ENCODE measurements at regions not wholly inside any gene's neighbourhood (a gene's known extent, or its start where the extent isn't known, plus 50 kb on each side); places are given as distances from the start of the nearest gene placed in this dataset.

DNA sequence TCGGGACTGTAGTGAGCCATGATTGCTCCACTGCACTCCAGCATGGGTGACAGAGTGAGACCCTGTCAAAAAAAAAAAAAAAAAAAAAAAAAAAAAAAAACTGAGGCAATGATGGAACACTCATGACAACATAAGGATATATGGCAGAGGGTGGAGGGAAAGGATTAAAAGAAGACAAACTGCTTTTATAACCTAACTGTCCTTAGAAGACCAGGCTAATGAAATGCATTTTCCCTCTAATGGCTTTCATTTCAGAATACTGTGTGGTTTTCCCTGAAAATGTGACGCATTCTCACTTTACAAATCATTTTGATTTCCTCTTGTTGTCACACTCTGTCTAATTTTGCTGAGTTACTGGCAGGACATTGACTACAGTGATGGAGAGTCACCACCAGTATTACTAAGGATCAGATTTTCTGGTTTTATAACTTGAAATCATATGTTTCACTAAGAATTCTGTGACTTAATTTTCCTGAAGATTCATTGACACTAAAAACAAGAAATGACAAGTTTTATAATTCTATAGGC lies 137.6 kb upstream of the SSTR1 start:
- Histone ChIP-seq H3K27me3 (ENCODE audit: control insufficient read depth in 2 of 2, insufficient read depth in 2 of 2, low read length in 2 of 2) (no peaks in the 10 kb centered on the region), H3K4me1 (ENCODE audit: control insufficient read depth in 1 of 2, insufficient read depth in 2 of 2, low read length in 2 of 2) (no peaks in the 10 kb centered on the region), H3K4me2 (replicated peaks; ENCODE audit: extremely low read depth, low read length, poor library complexity, severe bottlenecking) (no peak overlapping the region), H3K4me3 (replicated peaks in 1 of 3; ENCODE audit: low read depth in 2 of 3, low read length in 3 of 3) (no peak overlapping the region), H4K20me1 (ENCODE audit: insufficient read depth, low read length) (no peaks in the 10 kb centered on the region), H3K9me3 (replicated peaks in 1 of 2; ENCODE audit: control insufficient read depth in 1 of 2, insufficient read depth in 1 of 2, low read length in 2 of 2) (no peaks in the 10 kb centered on the region), H3K9ac (ENCODE audit: insufficient read depth, low read length, poor library complexity, severe bottlenecking) (no peak overlapping the region), H3K79me2 (ENCODE audit: insufficient read depth, low read length) (no peaks in the 10 kb centered on the region), H3K36me3 (replicated peaks in 1 of 2; ENCODE audit: control insufficient read depth in 1 of 2, insufficient read depth in 2 of 2, low read length in 2 of 2) (no peaks in the 10 kb centered on the region), H2AFZ (ENCODE audit: insufficient read depth, low read depth, low read length, poor library complexity, severe bottlenecking) (no peak overlapping the region), H3K27ac (ENCODE audit: low read depth in 1 of 2, low read length in 2 of 2) (no peak overlapping the region)
- no peak overlapping the region for H3K27ac Mint-ChIP-seq
- TF ChIP-seq, protein P1, sequence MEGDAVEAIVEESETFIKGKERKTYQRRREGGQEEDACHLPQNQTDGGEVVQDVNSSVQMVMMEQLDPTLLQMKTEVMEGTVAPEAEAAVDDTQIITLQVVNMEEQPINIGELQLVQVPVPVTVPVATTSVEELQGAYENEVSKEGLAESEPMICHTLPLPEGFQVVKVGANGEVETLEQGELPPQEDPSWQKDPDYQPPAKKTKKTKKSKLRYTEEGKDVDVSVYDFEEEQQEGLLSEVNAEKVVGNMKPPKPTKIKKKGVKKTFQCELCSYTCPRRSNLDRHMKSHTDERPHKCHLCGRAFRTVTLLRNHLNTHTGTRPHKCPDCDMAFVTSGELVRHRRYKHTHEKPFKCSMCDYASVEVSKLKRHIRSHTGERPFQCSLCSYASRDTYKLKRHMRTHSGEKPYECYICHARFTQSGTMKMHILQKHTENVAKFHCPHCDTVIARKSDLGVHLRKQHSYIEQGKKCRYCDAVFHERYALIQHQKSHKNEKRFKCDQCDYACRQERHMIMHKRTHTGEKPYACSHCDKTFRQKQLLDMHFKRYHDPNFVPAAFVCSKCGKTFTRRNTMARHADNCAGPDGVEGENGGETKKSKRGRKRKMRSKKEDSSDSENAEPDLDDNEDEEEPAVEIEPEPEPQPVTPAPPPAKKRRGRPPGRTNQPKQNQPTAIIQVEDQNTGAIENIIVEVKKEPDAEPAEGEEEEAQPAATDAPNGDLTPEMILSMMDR (IDR thresholded peaks at IDR 0.05), result no peak
- H3K4me1 Mint-ChIP-seq, result peaks cover 15% of the 10 kb centered on the region
- H3K4me3 Mint-ChIP-seq, result no peak overlapping the region
- 73% methylated on average over 2 of the region's 2 CpGs for WGBS (ENCODE audit: insufficient coverage)
- H3K27me3 Mint-ChIP-seq (ENCODE audit: low read depth in 3 of 3), result peaks cover 0 to 4% (median 0%) of the 10 kb centered on the region in 3 donors
- intact Hi-C loops (cut with micrococcal nuclease), result no loop called here
- no peaks in the 10 kb centered on the region for H3K36me3 Mint-ChIP-seq
- H3K9me3 Mint-ChIP-seq, result no peaks in the 10 kb centered on the region
- DNase-seq, result no peak

GRCh38 chr14:38073641-38074040 lies 134.1 kb upstream of the SSTR1 start:
- no peak overlapping the region for H3K27ac Mint-ChIP-seq
- DNase-seq, result no peak
- H3K36me3 Mint-ChIP-seq, result no peaks in the 10 kb centered on the region
- Histone ChIP-seq H3K9ac (ENCODE audit: insufficient read depth, low read length, poor library complexity, severe bottlenecking) (no peak overlapping the region), H3K4me2 (replicated peaks; ENCODE audit: extremely low read depth, low read length, poor library complexity, severe bottlenecking) (no peak overlapping the region), H3K27me3 (ENCODE audit: control insufficient read depth in 2 of 2, insufficient read depth in 2 of 2, low read length in 2 of 2) (no peaks in the 10 kb centered on the region), H3K9me3 (replicated peaks in 1 of 2; ENCODE audit: control insufficient read depth in 1 of 2, insufficient read depth in 1 of 2, low read length in 2 of 2) (no peaks in the 10 kb centered on the region), H3K79me2 (ENCODE audit: insufficient read depth, low read length) (no peaks in the 10 kb centered on the region), H3K27ac (ENCODE audit: low read depth in 1 of 2, low read length in 2 of 2) (no peak overlapping the region), H2AFZ (ENCODE audit: insufficient read depth, low read depth, low read length, poor library complexity, severe bottlenecking) (no peak overlapping the region), H3K4me1 (ENCODE audit: control insufficient read depth in 1 of 2, insufficient read depth in 2 of 2, low read length in 2 of 2) (peaks cover 4 to 7% of the 10 kb centered on the region in 2 donors), H3K36me3 (replicated peaks in 1 of 2; ENCODE audit: control insufficient read depth in 1 of 2, insufficient read depth in 2 of 2, low read length in 2 of 2) (no peaks in the 10 kb centered on the region), H3K4me3 (replicated peaks in 1 of 3; ENCODE audit: low read depth in 2 of 3, low read length in 3 of 3) (no peak overlapping the region), H4K20me1 (ENCODE audit: insufficient read depth, low read length) (no peaks in the 10 kb centered on the region)
- WGBS (ENCODE audit: insufficient coverage), result no CpG with 5 or more reads among the region's 4 CpGs
- H3K4me3 Mint-ChIP-seq, result no peak overlapping the region
- H3K9me3 Mint-ChIP-seq, result peaks cover 0 to 1% (median 0%) of the 10 kb centered on the region in 7 donors
- TF ChIP-seq, protein P1 (IDR thresholded peaks at IDR 0.05), result no peak
- intact Hi-C loops (cut with micrococcal nuclease), result no loop called here
- H3K4me1 Mint-ChIP-seq, result peaks cover 17% of the 10 kb centered on the region
- peaks cover 0 to 4% (median 0%) of the 10 kb centered on the region in 3 donors for H3K27me3 Mint-ChIP-seq (ENCODE audit: low read depth in 3 of 3)

All from CD14-positive monocyte (primary cell).